ENCODE measurements at regions not wholly inside any gene's neighbourhood (a gene's known extent, or its start where the extent isn't known, plus 50 kb on each side); places are given as distances from the start of the nearest gene placed in this dataset.
A peak's percentile ranks its signal among the peaks of the same experiment; 100 is the strongest.

DNA sequence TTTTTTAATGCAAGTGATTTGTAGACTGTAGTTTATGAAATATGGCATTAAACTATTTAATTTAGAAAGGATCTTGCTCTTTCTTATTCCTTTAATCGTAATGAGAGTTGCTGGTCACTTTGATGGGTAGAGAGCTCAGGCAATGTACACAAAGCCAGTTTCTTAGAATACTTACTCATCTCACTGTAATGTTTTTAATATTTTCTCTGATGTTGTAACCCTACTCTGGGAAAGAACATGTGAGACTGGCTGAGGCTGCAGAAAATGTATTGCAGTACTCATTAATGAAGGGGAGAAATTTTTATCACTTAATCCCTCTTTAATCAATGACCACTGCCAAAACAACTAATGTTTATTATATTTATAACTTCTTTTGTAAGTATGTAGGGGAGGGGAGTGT is 479.4 kb upstream of the KCNMB2 start:
- no peaks in the 10 kb centered on the region for H3K36me3 ChIP-seq (ENCODE audit: control insufficient read depth in 2 of 2, insufficient read depth in 2 of 2, low read length in 2 of 2)
- H3K4me1 ChIP-seq (ENCODE audit: control insufficient read depth in 2 of 2, insufficient read depth in 2 of 2, low read length in 2 of 2): peaks cover 0 to 3% of the 10 kb centered on the region in 2 donors
- H3K9ac ChIP-seq (ENCODE audit: low read depth in 1 of 2, low read length in 2 of 2): no peak overlapping the region
- H3K27me3 ChIP-seq (ENCODE audit: control insufficient read depth in 2 of 2, insufficient read depth in 2 of 2, low read length in 2 of 2): no peaks in the 10 kb centered on the region
- H3K4me3 ChIP-seq (ENCODE audit: low read length in 2 of 2): no peak overlapping the region
- H3K27ac ChIP-seq (ENCODE audit: low read depth in 2 of 2, low read length in 2 of 2): no peak overlapping the region
- no peaks in the 10 kb centered on the region for H3K9me3 ChIP-seq (ENCODE audit: control insufficient read depth in 2 of 2, low read length in 2 of 2)

DNA sequence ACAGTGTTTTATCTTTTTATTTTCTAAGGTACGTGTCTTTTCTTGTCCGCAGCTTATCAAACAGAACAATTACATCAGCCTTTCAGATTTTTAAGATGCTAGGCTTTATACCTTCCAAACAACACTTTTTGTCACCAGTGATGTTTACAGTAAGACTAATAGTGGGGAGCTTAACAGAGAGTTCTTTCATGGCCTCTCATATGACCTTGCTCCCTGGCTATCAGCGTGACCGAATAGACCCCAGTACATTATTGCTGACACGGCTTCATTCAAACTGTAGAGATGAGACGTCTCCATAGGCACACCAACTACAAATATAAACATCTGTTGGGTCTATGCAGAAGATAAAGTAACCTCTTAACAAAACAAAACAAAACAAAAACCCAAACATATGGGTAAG is 477.6 kb upstream of the KCNMB2 start:
- no peaks in the 10 kb centered on the region for H3K27me3 ChIP-seq (ENCODE audit: control insufficient read depth in 2 of 2, insufficient read depth in 2 of 2, low read length in 2 of 2)
- H3K9ac ChIP-seq (ENCODE audit: low read depth in 1 of 2, low read length in 2 of 2): no peak overlapping the region
- H3K9me3 ChIP-seq (ENCODE audit: control insufficient read depth in 2 of 2, low read length in 2 of 2): no peaks in the 10 kb centered on the region
- no peak overlapping the region for H3K4me3 ChIP-seq (ENCODE audit: low read length in 2 of 2)
- H3K4me1 ChIP-seq (ENCODE audit: control insufficient read depth in 2 of 2, insufficient read depth in 2 of 2, low read length in 2 of 2): peaks cover 0 to 3% of the 10 kb centered on the region in 2 donors
- H3K36me3 ChIP-seq (ENCODE audit: control insufficient read depth in 2 of 2, insufficient read depth in 2 of 2, low read length in 2 of 2): no peaks in the 10 kb centered on the region
- no peak overlapping the region for H3K27ac ChIP-seq (ENCODE audit: low read depth in 2 of 2, low read length in 2 of 2)

DNA sequence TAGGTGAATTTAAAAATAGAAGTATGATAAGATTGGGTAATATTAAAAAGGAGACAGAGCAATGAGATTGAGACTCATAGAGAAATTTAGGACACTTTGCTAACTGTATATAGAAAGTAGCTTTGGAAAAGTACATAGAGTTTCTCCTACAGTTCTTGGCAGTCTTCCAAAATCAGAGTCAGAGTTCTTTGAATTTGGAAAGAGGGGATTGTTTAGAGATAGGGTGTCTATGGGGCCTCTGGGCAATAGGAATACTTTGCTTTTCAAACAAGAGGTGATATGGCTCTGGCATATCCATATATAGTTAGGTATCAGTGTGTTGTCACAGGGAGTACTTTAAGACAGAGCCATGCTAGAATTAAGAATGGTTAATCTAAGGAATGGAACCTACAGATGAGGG is 477.1 kb upstream of the KCNMB2 start:
- Histone ChIP-seq H3K9me3 (ENCODE audit: control insufficient read depth in 2 of 2, low read length in 2 of 2) (no peaks in the 10 kb centered on the region), H3K27ac (ENCODE audit: low read depth in 2 of 2, low read length in 2 of 2) (no peak overlapping the region), H3K36me3 (ENCODE audit: control insufficient read depth in 2 of 2, insufficient read depth in 2 of 2, low read length in 2 of 2) (no peaks in the 10 kb centered on the region), H3K4me1 (ENCODE audit: control insufficient read depth in 2 of 2, insufficient read depth in 2 of 2, low read length in 2 of 2) (peaks cover 0 to 3% of the 10 kb centered on the region in 2 donors), H3K4me3 (ENCODE audit: low read length in 2 of 2) (no peak overlapping the region), H3K9ac (ENCODE audit: low read depth in 1 of 2, low read length in 2 of 2) (no peak overlapping the region), H3K27me3 (ENCODE audit: control insufficient read depth in 2 of 2, insufficient read depth in 2 of 2, low read length in 2 of 2) (no peaks in the 10 kb centered on the region)

DNA sequence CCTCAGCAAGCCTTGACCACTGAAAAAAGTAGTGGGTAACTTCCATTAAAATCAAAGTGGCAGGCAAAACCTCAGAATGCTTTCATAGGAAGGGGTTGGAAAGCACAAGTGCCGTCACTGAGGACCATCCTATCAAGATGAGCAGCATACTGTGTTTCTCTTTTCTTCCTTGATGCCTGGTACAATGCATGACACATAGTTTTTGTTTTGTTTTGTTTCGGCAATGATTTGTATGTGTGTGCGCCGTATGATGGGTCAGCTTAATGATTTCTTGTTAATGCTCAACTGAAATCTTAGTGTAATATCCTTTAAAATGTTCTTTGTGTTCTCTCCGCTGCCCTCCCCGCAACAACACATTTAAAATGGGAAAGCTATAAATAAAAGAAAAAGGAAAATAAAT is 476.4 kb upstream of the KCNMB2 start:
- no peaks in the 10 kb centered on the region for H3K27me3 ChIP-seq (ENCODE audit: control insufficient read depth in 2 of 2, insufficient read depth in 2 of 2, low read length in 2 of 2)
- H3K4me1 ChIP-seq (ENCODE audit: control insufficient read depth in 2 of 2, insufficient read depth in 2 of 2, low read length in 2 of 2): peaks cover 0 to 3% of the 10 kb centered on the region in 2 donors
- H3K4me3 ChIP-seq (ENCODE audit: low read length in 2 of 2): no peak overlapping the region
- H3K9ac ChIP-seq (ENCODE audit: low read depth in 1 of 2, low read length in 2 of 2): no peak overlapping the region
- H3K36me3 ChIP-seq (ENCODE audit: control insufficient read depth in 2 of 2, insufficient read depth in 2 of 2, low read length in 2 of 2): no peaks in the 10 kb centered on the region
- H3K27ac ChIP-seq (ENCODE audit: low read depth in 2 of 2, low read length in 2 of 2): peak overlapping the region in 1 of 2 donors; percentile 44
- no peaks in the 10 kb centered on the region for H3K9me3 ChIP-seq (ENCODE audit: control insufficient read depth in 2 of 2, low read length in 2 of 2)

DNA sequence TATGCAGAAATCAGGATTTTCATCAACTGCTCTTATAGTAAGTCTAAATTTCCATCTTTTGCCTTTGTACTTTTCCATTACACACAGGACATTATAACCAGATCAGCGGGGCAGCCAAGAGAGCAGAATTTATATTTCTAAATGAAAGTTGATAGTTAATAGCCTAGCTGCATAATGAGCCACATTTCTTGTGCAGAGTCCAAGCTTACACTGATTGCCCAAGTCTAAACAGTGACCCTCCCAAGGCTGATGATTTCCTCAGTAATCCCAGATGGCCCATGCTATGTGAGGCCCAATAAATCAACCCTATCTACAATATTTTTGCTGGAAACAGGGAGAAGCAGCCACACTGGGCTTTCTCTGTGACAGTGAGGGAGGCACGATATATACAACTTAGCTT is 475.8 kb upstream of the KCNMB2 start:
- H3K36me3 ChIP-seq (ENCODE audit: control insufficient read depth in 2 of 2, insufficient read depth in 2 of 2, low read length in 2 of 2): no peaks in the 10 kb centered on the region
- H3K9me3 ChIP-seq (ENCODE audit: control insufficient read depth in 2 of 2, low read length in 2 of 2): no peaks in the 10 kb centered on the region
- no peak overlapping the region for H3K9ac ChIP-seq (ENCODE audit: low read depth in 1 of 2, low read length in 2 of 2)
- no peaks in the 10 kb centered on the region for H3K27me3 ChIP-seq (ENCODE audit: control insufficient read depth in 2 of 2, insufficient read depth in 2 of 2, low read length in 2 of 2)
- no peak overlapping the region for H3K27ac ChIP-seq (ENCODE audit: low read depth in 2 of 2, low read length in 2 of 2)
- peaks cover 0 to 3% of the 10 kb centered on the region in 2 donors for H3K4me1 ChIP-seq (ENCODE audit: control insufficient read depth in 2 of 2, insufficient read depth in 2 of 2, low read length in 2 of 2)
- no peak overlapping the region for H3K4me3 ChIP-seq (ENCODE audit: low read length in 2 of 2)

DNA sequence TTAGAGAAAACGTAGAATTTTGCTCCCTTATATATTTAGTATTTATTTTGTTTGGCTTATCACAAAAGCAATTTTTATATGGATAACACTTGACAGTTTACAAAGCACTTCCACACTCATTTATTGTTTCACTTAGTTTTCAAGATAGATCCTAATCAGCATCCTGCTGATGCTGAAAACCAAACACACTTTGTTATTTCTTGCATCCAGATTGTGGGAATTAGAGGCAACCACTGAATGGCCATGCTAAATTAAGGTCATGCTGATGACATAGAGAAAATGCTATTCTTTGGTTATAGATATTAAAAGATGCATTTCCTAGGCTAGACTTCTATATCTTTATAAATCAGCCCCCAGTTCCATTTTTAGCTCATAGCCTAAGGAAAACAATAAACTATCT is 474.1 kb upstream of the KCNMB2 start:
- H3K4me1 ChIP-seq (ENCODE audit: control insufficient read depth in 2 of 2, insufficient read depth in 2 of 2, low read length in 2 of 2): peaks cover 0 to 3% of the 10 kb centered on the region in 2 donors
- no peaks in the 10 kb centered on the region for H3K27me3 ChIP-seq (ENCODE audit: control insufficient read depth in 2 of 2, insufficient read depth in 2 of 2, low read length in 2 of 2)
- no peaks in the 10 kb centered on the region for H3K36me3 ChIP-seq (ENCODE audit: control insufficient read depth in 2 of 2, insufficient read depth in 2 of 2, low read length in 2 of 2)
- no peak overlapping the region for H3K27ac ChIP-seq (ENCODE audit: low read depth in 2 of 2, low read length in 2 of 2)
- H3K9me3 ChIP-seq (ENCODE audit: control insufficient read depth in 2 of 2, low read length in 2 of 2): no peaks in the 10 kb centered on the region
- H3K4me3 ChIP-seq (ENCODE audit: low read length in 2 of 2): no peak overlapping the region
- no peak overlapping the region for H3K9ac ChIP-seq (ENCODE audit: low read depth in 1 of 2, low read length in 2 of 2)

DNA sequence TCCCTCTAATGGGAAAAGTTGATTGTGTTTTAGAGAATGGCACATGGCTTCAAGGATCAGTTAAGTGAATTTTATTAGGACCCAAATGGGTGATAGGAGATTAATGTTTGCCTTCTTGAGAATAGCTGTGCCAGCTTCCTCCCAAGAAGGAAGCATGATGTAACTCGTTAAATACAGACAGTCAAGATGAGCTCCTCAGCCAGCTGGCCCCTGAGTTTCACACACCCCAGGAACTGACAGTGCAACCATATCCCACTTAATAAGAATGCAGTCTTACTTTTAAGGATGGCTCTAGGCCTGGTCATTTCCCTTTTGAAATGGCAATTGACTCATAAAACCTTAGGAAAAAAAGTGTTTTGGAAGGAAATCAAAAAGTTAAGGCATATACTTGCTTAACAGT is 472.8 kb upstream of the KCNMB2 start:
- Histone ChIP-seq H3K27ac (ENCODE audit: low read depth in 2 of 2, low read length in 2 of 2) (no peak overlapping the region), H3K4me3 (ENCODE audit: low read length in 2 of 2) (no peak overlapping the region), H3K36me3 (ENCODE audit: control insufficient read depth in 2 of 2, insufficient read depth in 2 of 2, low read length in 2 of 2) (no peaks in the 10 kb centered on the region), H3K27me3 (ENCODE audit: control insufficient read depth in 2 of 2, insufficient read depth in 2 of 2, low read length in 2 of 2) (no peaks in the 10 kb centered on the region), H3K4me1 (ENCODE audit: control insufficient read depth in 2 of 2, insufficient read depth in 2 of 2, low read length in 2 of 2) (peaks cover 0 to 3% of the 10 kb centered on the region in 2 donors), H3K9me3 (ENCODE audit: control insufficient read depth in 2 of 2, low read length in 2 of 2) (no peaks in the 10 kb centered on the region), H3K9ac (ENCODE audit: low read depth in 1 of 2, low read length in 2 of 2) (no peak overlapping the region)

DNA sequence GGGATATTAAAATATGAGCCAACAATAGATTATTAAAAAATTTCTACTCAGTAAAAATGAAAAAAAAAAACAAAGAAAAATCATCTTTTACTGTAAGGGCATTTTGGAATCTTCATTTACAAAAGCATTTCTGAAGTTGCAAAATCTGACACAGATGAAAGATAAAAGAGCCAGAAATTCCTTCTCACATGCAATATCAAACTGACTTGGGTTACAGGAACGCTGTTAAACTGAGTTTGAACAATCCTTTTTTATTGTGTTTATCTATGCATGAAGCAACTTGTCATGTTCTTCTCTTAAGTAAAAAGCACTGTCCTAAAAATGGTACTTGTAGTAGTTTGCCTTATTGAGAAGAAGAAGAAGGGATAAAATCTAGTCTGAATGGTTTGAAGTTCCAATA is 468.5 kb upstream of the KCNMB2 start:
- H3K27me3 ChIP-seq (ENCODE audit: control insufficient read depth in 2 of 2, insufficient read depth in 2 of 2, low read length in 2 of 2): no peaks in the 10 kb centered on the region
- H3K9ac ChIP-seq (ENCODE audit: low read depth in 1 of 2, low read length in 2 of 2): no peak overlapping the region
- no peaks in the 10 kb centered on the region for H3K9me3 ChIP-seq (ENCODE audit: control insufficient read depth in 2 of 2, low read length in 2 of 2)
- H3K36me3 ChIP-seq (ENCODE audit: control insufficient read depth in 2 of 2, insufficient read depth in 2 of 2, low read length in 2 of 2): no peaks in the 10 kb centered on the region
- no peaks in the 10 kb centered on the region for H3K4me1 ChIP-seq (ENCODE audit: control insufficient read depth in 2 of 2, insufficient read depth in 2 of 2, low read length in 2 of 2)
- no peak overlapping the region for H3K27ac ChIP-seq (ENCODE audit: low read depth in 2 of 2, low read length in 2 of 2)
- no peak overlapping the region for H3K4me3 ChIP-seq (ENCODE audit: low read length in 2 of 2)

DNA sequence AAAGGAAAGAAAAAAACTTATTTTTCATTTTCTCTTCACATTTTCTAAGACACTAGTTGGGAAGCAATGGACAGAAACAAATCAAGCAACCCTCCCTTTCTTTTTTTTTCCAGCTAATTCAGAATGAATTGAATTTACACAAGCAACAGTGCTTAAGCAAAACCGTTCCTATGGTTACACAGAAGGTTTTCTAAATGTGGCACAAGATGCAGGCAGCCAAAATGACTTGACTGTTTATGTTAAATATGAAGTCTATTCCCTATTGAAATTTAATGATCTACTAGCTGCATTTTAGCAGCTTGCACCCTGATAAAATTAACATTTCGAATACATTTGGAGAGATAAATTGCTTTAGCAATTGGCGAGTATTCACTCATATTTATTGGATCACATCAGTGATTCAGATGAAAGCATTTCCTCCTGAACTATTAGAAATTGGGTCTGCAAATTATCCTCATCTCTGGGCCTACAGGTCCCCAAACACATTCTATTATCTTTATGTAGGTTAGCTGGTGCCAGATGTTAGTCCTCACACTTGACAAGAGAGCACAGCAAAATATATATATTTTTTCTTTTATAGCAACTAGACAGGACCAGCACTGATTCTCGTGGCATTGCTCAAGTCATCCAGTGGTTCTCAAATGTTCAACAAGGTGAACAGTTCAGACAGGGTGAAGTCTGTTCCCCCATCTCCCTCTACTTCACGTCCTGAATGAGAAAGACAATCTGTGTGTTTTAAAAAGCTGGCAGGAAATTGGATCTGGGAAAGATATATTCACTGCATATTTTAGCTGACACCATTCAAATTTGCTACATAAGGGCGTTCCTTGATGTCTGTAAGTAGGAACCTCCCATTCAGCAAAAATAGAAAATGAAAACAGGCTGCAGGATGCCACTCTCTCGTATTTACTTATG is 463.6 kb upstream of the KCNMB2 start:
- Histone ChIP-seq H3K4me1 (ENCODE audit: control insufficient read depth in 2 of 2, insufficient read depth in 2 of 2, low read length in 2 of 2) (no peaks in the 10 kb centered on the region), H3K9me3 (ENCODE audit: control insufficient read depth in 2 of 2, low read length in 2 of 2) (no peaks in the 10 kb centered on the region), H3K9ac (ENCODE audit: low read depth in 1 of 2, low read length in 2 of 2) (no peak overlapping the region), H3K27ac (ENCODE audit: low read depth in 2 of 2, low read length in 2 of 2) (no peak overlapping the region), H3K36me3 (ENCODE audit: control insufficient read depth in 2 of 2, insufficient read depth in 2 of 2, low read length in 2 of 2) (no peaks in the 10 kb centered on the region), H3K4me3 (ENCODE audit: low read length in 2 of 2) (no peak overlapping the region), H3K27me3 (ENCODE audit: control insufficient read depth in 2 of 2, insufficient read depth in 2 of 2, low read length in 2 of 2) (no peaks in the 10 kb centered on the region)

DNA sequence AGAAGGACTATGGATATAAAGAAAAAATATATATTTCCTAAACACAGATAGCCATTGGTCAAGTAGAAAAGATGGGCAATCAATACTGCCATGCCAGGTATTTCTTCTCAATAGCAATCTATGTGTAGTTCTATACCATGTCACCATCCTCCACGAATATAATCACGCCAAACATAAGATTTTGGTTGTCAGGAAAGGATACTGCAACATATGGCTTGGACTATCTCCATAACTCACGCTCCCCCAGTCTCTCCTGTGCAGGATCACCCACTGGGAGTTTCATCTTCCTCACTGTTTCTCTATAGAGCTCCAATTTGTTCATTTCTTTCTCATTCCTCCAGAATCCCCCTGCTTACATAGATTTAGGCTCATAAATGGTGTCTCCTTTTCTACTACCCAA is 462.9 kb upstream of the KCNMB2 start:
- no peaks in the 10 kb centered on the region for H3K9me3 ChIP-seq (ENCODE audit: control insufficient read depth in 2 of 2, low read length in 2 of 2)
- no peak overlapping the region for H3K4me3 ChIP-seq (ENCODE audit: low read length in 2 of 2)
- no peaks in the 10 kb centered on the region for H3K4me1 ChIP-seq (ENCODE audit: control insufficient read depth in 2 of 2, insufficient read depth in 2 of 2, low read length in 2 of 2)
- H3K27ac ChIP-seq (ENCODE audit: low read depth in 2 of 2, low read length in 2 of 2): no peak overlapping the region
- H3K27me3 ChIP-seq (ENCODE audit: control insufficient read depth in 2 of 2, insufficient read depth in 2 of 2, low read length in 2 of 2): no peaks in the 10 kb centered on the region
- H3K9ac ChIP-seq (ENCODE audit: low read depth in 1 of 2, low read length in 2 of 2): no peak overlapping the region
- no peaks in the 10 kb centered on the region for H3K36me3 ChIP-seq (ENCODE audit: control insufficient read depth in 2 of 2, insufficient read depth in 2 of 2, low read length in 2 of 2)
